HepG2 (cell line): ENCODE measurements at regions not wholly inside any gene's neighbourhood (a gene's known extent, or its start where the extent isn't known, plus 50 kb on each side); places are given as distances from the start of the nearest gene placed in this dataset.

Source experiments
- ATAC-seq: fragments of 200-7000 bp; cut with Tn5 transposase; 3 replicates; pipeline ENCODE4 v1.9.1; 2020; ENCODE audit warnings: mild to moderate bottlenecking, moderate library complexity
- BruUV-seq: library from RNA; stranded (reverse); fragments of 400-500 nt; replicated peaks from 2 replicates; lab custom pipeline; 2021; lab: Mats Ljungman, UMichigan
- CTCF ChIA-PET: fragments of 300-600 bp; formaldehyde crosslinking; extraction: SDS; loops from one replicate; lab custom pipeline; 2021; ENCODE audit warnings: low total read pairs, inconsistent platforms, low intra/inter-chr PET ratio; lab: Yijun Ruan, JAX
- POLR2A ChIA-PET: fragments of 350-600 bp; sonication (Branson Sonifier 250); formaldehyde crosslinking; loops from one replicate; lab custom pipeline; 2020; ENCODE audit warnings: antibody characterized with exemption, inconsistent platforms; lab: Yijun Ruan, JAX
- DNase-seq: peaks from one replicate; pipeline ENCODE4 v3.0.0-alpha.2; 2015; ENCODE audit warnings: low spot score
- FAIRE-seq: peaks from 3 replicates; lab custom pipeline; 2011; peaks lifted over from hg19 to GRCh38; lab: Jason Lieb, UNC
- H2AFZ ChIP-seq: one replicate; pipeline ENCODE4 v1.6.1; 2011; ENCODE audit warnings: low read length, inconsistent platforms
- H3K27ac ChIP-seq: fragments of 300-600 bp; 3 replicates; pipeline ENCODE4 v1.8.0; 2011; ENCODE audit warnings: mixed run types, mild to moderate bottlenecking, mixed read lengths, low read length, inconsistent platforms; ENCODE audit not compliant: insufficient read depth; ENCODE audit errors: extremely low read length
- H3K27me3 ChIP-seq, 2 experiments: fragments of 200-600 bp in 1 of 2; 2 replicates in 1 of 2; 3 replicates in 1 of 2; pipeline versions ENCODE4 v1.6.0 to v1.8.0; 2011; ENCODE audit warnings: low read length in 2 of 2, mild to moderate bottlenecking in 2 of 2, moderate library complexity in 2 of 2, inconsistent platforms in 1 of 2; ENCODE audit not compliant: insufficient read depth in 2 of 2, control insufficient read depth in 1 of 2
- H3K36me3 ChIP-seq, 2 experiments: fragments of 200-600 bp in 1 of 2; replicated peaks in 1 of 2; 2 replicates in 1 of 2; 3 replicates in 1 of 2; pipeline versions ENCODE4 v1.5.1 to v1.8.0; 2011; ENCODE audit warnings: low read length in 2 of 2, inconsistent platforms in 1 of 2; ENCODE audit not compliant: insufficient read depth in 2 of 2, control insufficient read depth in 1 of 2
- H3K4me1 ChIP-seq: 2 replicates; pipeline ENCODE4 v1.5.1; 2012; ENCODE audit warnings: low read length, inconsistent platforms; ENCODE audit not compliant: insufficient read depth
- H3K4me2 ChIP-seq: 2 replicates; pipeline ENCODE4 v1.6.0; 2011; ENCODE audit warnings: low read depth, low read length, inconsistent platforms
- H3K4me3 ChIP-seq, 3 experiments: fragments of 200-600 bp in 1 of 3; sonication (generic), shearing (Covaris generic) in 1 of 3; replicated peaks in 1 of 3; 2 replicates each; pipeline ENCODE4 v1.5.1; 2011 to 2016; ENCODE audit warnings: low read length in 3 of 3, inconsistent platforms in 2 of 3, low read depth in 2 of 3, mild to moderate bottlenecking in 2 of 3, control low read depth in 1 of 3, mixed read lengths in 1 of 3; ENCODE audit not compliant: insufficient read depth in 1 of 3
- H3K79me2 ChIP-seq: one replicate; pipeline ENCODE4 v1.6.1; 2011; ENCODE audit warnings: low read length, inconsistent platforms; ENCODE audit not compliant: insufficient read depth
- H3K9ac ChIP-seq: 2 replicates; pipeline ENCODE4 v1.6.0; 2011; ENCODE audit warnings: mild to moderate bottlenecking, low read depth, low read length, inconsistent platforms; ENCODE audit not compliant: insufficient read depth
- H3K9me3 ChIP-seq: 2 replicates; pipeline ENCODE4 v1.5.1; 2012; ENCODE audit warnings: mild to moderate bottlenecking, low read length
- H4K20me1 ChIP-seq: 2 replicates; pipeline ENCODE4 v1.6.0; 2011; ENCODE audit warnings: inconsistent platforms, mild to moderate bottlenecking, low read length, moderate library complexity; ENCODE audit not compliant: insufficient read depth
- ATF3 ChIP-seq: sonication (generic); formaldehyde crosslinking; IDR thresholded peaks from 2 replicates; pipeline ENCODE4 v1.4.0; 2020; ENCODE audit warnings: missing genetic modification reagents
- JDP2 ChIP-seq: sonication (generic); formaldehyde crosslinking; IDR thresholded peaks from 2 replicates; pipeline ENCODE4 v1.8.1; 2022; ENCODE audit warnings: missing genetic modification reagents, borderline replicate concordance
- POLR2AphosphoS5 ChIP-seq: IDR thresholded peaks from 2 replicates; pipeline ENCODE4 v1.6.1; 2012; ENCODE audit warnings: low read depth, low read length
- TBP ChIP-seq: sonication (generic); formaldehyde crosslinking; IDR thresholded peaks from 2 replicates; pipeline ENCODE4 v1.5.0; 2020; ENCODE audit warnings: missing genetic modification reagents
- TMF1 ChIP-seq: sonication (generic); formaldehyde crosslinking; IDR thresholded peaks from 2 replicates; pipeline ENCODE4 v1.8.1; 2022; ENCODE audit warnings: low read depth, missing genetic modification reagents
- ZBTB44 ChIP-seq: sonication (generic); formaldehyde crosslinking; IDR thresholded peaks from 2 replicates; pipeline ENCODE4 v1.4.0; 2020; ENCODE audit warnings: missing genetic modification reagents
- ZMAT3 ChIP-seq: sonication (generic); formaldehyde crosslinking; conservative IDR thresholded peaks from 2 replicates; pipeline ENCODE4 v1.7.0; 2021; ENCODE audit warnings: missing genetic modification reagents
- ZNF260 ChIP-seq: sonication (generic); formaldehyde crosslinking; IDR thresholded peaks from 2 replicates; pipeline ENCODE4 v1.4.0; 2020; ENCODE audit warnings: missing genetic modification reagents, low read depth, mild to moderate bottlenecking, borderline replicate concordance
- ZNF354B ChIP-seq: sonication (generic); formaldehyde crosslinking; IDR thresholded peaks from 2 replicates; pipeline ENCODE4 v1.8.0; 2022; ENCODE audit warnings: mild to moderate bottlenecking, missing genetic modification reagents
- ZNF546 ChIP-seq: sonication (generic); formaldehyde crosslinking; conservative IDR thresholded peaks from 2 replicates; pipeline ENCODE4 v1.8.1; 2023; ENCODE audit warnings: mild to moderate bottlenecking, missing genetic modification reagents
- WGBS: methylation state at CpG from one replicate; pipeline ENCODE4 v1.1.6; 2017; ENCODE audit warnings: low lambda C conversion rate; 5-methylcytosine and 5-hydroxymethylcytosine counted together
- in situ Hi-C: cut with HindIII; loops from 2 replicates; pipeline ENCODE4 v1.10.0; 2017; ENCODE audit warnings: low pct_unique_long_range_greater_than_20kb; ENCODE audit not compliant: extremely low pct_ligation_motif_present
- intact Hi-C: fragments of 100-400 bp; cut with micrococcal nuclease; formaldehyde crosslinking; loops from one replicate; pipeline ENCODE4 v1.10.0; 2022; ENCODE audit not compliant: unreplicated experiment
- TF ChIP-seq, protein P1 (sequence below), 2 experiments: IDR thresholded peaks; 2 replicates each; pipeline ENCODE4 v1.6.1; 2011 to 2012; ENCODE audit warnings: low read length in 2 of 2, borderline replicate concordance in 1 of 2, low read depth in 1 of 2, mild to moderate bottlenecking in 1 of 2, moderate library complexity in 1 of 2

- Histone ChIP-seq H3K79me2 (no peaks in the 10 kb centered on the region), H3K9ac (no peak overlapping the region), H3K27ac (no peak overlapping the region), H4K20me1 (no peaks in the 10 kb centered on the region), H3K4me1 (no peaks in the 10 kb centered on the region), H2AFZ (no peak overlapping the region), H3K36me3 (peaks cover 4 to 6% of the 10 kb centered on the region in 2 experiments; a peak in 4 of 5 replicates), H3K4me2 (no peak overlapping the region), H3K4me3 (no peak overlapping the region), H3K27me3 (no peaks in the 10 kb centered on the region), H3K9me3 (no peaks in the 10 kb centered on the region)
- intact Hi-C loops: no loop called here
- BruUV-seq: no TSS peak
- 90% methylated on average over 4 of the region's 4 CpGs for WGBS
- no peak for DNase-seq
- ATAC-seq: no peak
- POLR2A ChIA-PET: no interaction called here
- in situ Hi-C loops: loop anchor here (10.0 kb wide), 1 partner anchor 482 kb away; no protein-coding TSS in a partner anchor
- no peak for FAIRE-seq
- CTCF ChIA-PET: no interaction called here
- TF ChIP-seq JDP2 (CRISPR knock-in tag): no peak
- no peak for TF ChIP-seq ZMAT3 (CRISPR knock-in tag)
- TF ChIP-seq, protein P1, sequence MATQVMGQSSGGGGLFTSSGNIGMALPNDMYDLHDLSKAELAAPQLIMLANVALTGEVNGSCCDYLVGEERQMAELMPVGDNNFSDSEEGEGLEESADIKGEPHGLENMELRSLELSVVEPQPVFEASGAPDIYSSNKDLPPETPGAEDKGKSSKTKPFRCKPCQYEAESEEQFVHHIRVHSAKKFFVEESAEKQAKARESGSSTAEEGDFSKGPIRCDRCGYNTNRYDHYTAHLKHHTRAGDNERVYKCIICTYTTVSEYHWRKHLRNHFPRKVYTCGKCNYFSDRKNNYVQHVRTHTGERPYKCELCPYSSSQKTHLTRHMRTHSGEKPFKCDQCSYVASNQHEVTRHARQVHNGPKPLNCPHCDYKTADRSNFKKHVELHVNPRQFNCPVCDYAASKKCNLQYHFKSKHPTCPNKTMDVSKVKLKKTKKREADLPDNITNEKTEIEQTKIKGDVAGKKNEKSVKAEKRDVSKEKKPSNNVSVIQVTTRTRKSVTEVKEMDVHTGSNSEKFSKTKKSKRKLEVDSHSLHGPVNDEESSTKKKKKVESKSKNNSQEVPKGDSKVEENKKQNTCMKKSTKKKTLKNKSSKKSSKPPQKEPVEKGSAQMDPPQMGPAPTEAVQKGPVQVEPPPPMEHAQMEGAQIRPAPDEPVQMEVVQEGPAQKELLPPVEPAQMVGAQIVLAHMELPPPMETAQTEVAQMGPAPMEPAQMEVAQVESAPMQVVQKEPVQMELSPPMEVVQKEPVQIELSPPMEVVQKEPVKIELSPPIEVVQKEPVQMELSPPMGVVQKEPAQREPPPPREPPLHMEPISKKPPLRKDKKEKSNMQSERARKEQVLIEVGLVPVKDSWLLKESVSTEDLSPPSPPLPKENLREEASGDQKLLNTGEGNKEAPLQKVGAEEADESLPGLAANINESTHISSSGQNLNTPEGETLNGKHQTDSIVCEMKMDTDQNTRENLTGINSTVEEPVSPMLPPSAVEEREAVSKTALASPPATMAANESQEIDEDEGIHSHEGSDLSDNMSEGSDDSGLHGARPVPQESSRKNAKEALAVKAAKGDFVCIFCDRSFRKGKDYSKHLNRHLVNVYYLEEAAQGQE (IDR thresholded peaks at IDR 0.05; ENCODE audit: borderline replicate concordance in 1 of 2, low read depth in 1 of 2, low read length in 2 of 2): no peak
- no peak for TF ChIP-seq ZNF546 (CRISPR knock-in tag)
- TF ChIP-seq ZNF260 (CRISPR knock-in tag): no peak
- no peak for TF ChIP-seq TMF1 (CRISPR knock-in tag)
- TF ChIP-seq TBP (CRISPR knock-in tag): no peak
- TF ChIP-seq ZNF354B (CRISPR knock-in tag): no peak
- TF ChIP-seq POLR2AphosphoS5: no peak
- no peak for TF ChIP-seq ZBTB44 (CRISPR knock-in tag)
- no peak for TF ChIP-seq ATF3 (CRISPR knock-in tag)
Measured at GRCh38 chr6:126173265-126173664, 166.7 kb upstream of the CENPW start.
